ENCODE measurements at regions not wholly inside any gene's neighbourhood (a gene's known extent, or its start where the extent isn't known, plus 50 kb on each side); places are given as distances from the start of the nearest gene placed in this dataset.

DNA sequence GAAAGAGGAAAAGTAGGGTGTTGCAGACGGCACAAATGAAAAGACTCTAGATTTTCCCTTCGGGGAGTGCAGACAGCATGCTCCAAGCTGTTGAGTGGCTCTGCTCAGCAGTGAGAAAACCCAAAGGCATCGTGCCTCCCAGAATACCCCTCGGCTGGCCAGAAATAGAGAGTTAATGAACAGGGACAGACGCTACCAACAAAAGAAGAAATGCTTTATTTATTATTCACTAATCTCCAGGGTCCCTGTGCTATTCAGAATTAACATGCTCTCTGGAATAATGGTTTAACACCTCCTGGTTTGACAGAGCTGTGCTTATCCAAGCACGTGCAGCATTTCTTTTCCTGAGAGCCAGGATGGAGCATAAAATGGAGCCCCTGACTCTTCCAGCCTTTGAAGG lies 82.3 kb downstream of the AQP4 start:
- 77 to 79% methylated on average over 6 of the region's 6 CpGs for WGBS, 2 donors (ENCODE audit: low coverage in 1 of 2)
- TF ChIP-seq POLR2A (IDR thresholded peaks at IDR 0.05) (no peak), EP300 (IDR thresholded peaks at IDR 0.05; ENCODE audit: low read depth) (no peak), POLR2AphosphoS5 (IDR thresholded peaks at IDR 0.05) (no peak)
- TF ChIP-seq, protein P1, sequence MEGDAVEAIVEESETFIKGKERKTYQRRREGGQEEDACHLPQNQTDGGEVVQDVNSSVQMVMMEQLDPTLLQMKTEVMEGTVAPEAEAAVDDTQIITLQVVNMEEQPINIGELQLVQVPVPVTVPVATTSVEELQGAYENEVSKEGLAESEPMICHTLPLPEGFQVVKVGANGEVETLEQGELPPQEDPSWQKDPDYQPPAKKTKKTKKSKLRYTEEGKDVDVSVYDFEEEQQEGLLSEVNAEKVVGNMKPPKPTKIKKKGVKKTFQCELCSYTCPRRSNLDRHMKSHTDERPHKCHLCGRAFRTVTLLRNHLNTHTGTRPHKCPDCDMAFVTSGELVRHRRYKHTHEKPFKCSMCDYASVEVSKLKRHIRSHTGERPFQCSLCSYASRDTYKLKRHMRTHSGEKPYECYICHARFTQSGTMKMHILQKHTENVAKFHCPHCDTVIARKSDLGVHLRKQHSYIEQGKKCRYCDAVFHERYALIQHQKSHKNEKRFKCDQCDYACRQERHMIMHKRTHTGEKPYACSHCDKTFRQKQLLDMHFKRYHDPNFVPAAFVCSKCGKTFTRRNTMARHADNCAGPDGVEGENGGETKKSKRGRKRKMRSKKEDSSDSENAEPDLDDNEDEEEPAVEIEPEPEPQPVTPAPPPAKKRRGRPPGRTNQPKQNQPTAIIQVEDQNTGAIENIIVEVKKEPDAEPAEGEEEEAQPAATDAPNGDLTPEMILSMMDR (IDR thresholded peaks at IDR 0.05) = no peak
- intact Hi-C loops (cut with DNase I; ENCODE audit: low total_unique reads) = loop anchor here (10.0 kb wide), 1 partner anchor 408 kb away; no protein-coding TSS in a partner anchor
- Histone ChIP-seq H3K9me3 (no peaks in the 10 kb centered on the region), H3K36me3 (no peaks in the 10 kb centered on the region), H3K27ac (no peak overlapping the region), H3K4me1 (no peaks in the 10 kb centered on the region), H3K4me3 (no peak overlapping the region), H3K27me3 (no peaks in the 10 kb centered on the region)
- no peak for DNase-seq
- in situ Hi-C loops (cut with MboI; ENCODE audit: low pct_ligation_motif_present in 1 of 4, low pct_unique_long_range_greater_than_20kb in 1 of 4, low sequenced_read_pairs in 3 of 4) = no loop called here

DNA sequence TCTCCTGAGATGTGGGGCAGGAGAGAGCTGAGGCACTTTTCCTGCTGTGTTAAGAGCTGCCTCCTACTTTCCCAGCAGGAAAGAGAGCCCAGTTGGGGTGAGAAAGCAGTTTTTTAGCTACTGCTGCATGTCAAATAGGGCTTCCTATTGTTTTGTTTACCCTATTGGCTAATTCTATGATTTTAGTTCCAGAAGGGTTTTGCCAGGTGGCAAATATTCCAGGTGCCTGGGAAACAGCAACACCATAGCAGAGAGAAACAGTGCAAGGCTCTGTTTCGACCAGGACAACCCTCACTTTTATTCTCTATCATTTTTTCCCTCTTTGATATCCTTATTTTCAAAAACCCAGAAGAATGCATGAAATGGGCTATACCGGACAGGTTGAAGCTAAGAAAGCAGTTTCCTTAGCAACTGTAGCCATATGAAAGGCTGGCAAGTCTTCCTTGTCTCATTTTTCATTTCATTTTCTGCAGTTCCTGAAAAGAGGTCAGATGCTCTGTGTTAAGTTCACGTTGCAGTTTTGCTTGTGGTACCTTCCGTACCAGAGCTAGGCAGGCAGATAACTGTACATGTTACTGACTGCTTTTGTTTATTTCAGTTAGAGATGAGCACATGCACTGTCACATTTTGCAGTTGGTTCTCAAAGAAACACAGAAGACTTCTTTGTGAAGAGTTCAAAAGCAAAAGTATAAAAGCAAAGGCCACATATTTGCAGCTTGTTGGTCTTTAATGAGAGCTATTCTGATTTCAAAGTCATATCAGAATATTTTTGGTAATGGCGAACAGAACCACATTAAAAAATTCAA lies 84.8 kb downstream of the AQP4 start:
- Histone ChIP-seq H3K27ac (no peak overlapping the region), H3K27me3 (peaks cover 3% of the 10 kb centered on the region), H3K9me3 (no peaks in the 10 kb centered on the region), H3K4me3 (no peak overlapping the region), H3K4me1 (no peaks in the 10 kb centered on the region), H3K36me3 (no peaks in the 10 kb centered on the region)
- TF ChIP-seq EP300 (IDR thresholded peaks at IDR 0.05; ENCODE audit: low read depth) = no peak
- no peak for TF ChIP-seq POLR2AphosphoS5 (IDR thresholded peaks at IDR 0.05)
- TF ChIP-seq POLR2A (IDR thresholded peaks at IDR 0.05) = no peak
- TF ChIP-seq, protein P1 (IDR thresholded peaks at IDR 0.05) = no peak
- no peak for DNase-seq
- intact Hi-C loops (cut with DNase I; ENCODE audit: low total_unique reads) = loop anchor here (10.0 kb wide), 1 partner anchor 406 kb away; no protein-coding TSS in a partner anchor
- in situ Hi-C loops (cut with MboI; ENCODE audit: low pct_ligation_motif_present in 1 of 4, low pct_unique_long_range_greater_than_20kb in 1 of 4, low sequenced_read_pairs in 3 of 4) = no loop called here
- 57 to 58% methylated on average over 5 of the region's 5 CpGs for WGBS, 2 donors (ENCODE audit: low coverage in 1 of 2)

DNA sequence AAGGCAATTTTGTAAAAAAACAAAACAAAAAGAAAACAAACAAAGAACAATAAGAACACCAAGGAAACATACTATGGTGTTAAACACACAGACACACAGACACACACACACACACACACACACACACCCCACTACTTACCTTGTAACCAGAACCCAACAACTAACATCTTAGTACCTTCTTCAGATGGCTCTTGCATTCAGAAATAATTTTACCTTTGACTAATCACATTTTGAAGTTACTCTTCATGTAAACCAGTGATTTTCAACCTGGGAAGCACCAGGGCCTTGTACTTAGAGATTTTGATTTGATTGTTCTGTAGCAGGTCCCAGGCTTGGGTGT lies 87.5 kb downstream of the AQP4 start:
- H3K27ac ChIP-seq = no peak overlapping the region
- H3K36me3 ChIP-seq = no peaks in the 10 kb centered on the region
- no peak overlapping the region for H3K4me3 ChIP-seq
- no peak for TF ChIP-seq EP300 (IDR thresholded peaks at IDR 0.05; ENCODE audit: low read depth)
- TF ChIP-seq POLR2AphosphoS5 (IDR thresholded peaks at IDR 0.05) = no peak
- no peak for TF ChIP-seq POLR2A (IDR thresholded peaks at IDR 0.05)
- TF ChIP-seq, protein P1 (IDR thresholded peaks at IDR 0.05) = no peak
- DNase-seq = no peak
- intact Hi-C loops (cut with DNase I; ENCODE audit: low total_unique reads) = no loop called here
- H3K4me1 ChIP-seq = no peaks in the 10 kb centered on the region
- no peaks in the 10 kb centered on the region for H3K9me3 ChIP-seq
- peaks cover 3% of the 10 kb centered on the region for H3K27me3 ChIP-seq
- in situ Hi-C loops (cut with MboI; ENCODE audit: low pct_ligation_motif_present in 1 of 4, low pct_unique_long_range_greater_than_20kb in 1 of 4, low sequenced_read_pairs in 3 of 4) = no loop called here

DNA sequence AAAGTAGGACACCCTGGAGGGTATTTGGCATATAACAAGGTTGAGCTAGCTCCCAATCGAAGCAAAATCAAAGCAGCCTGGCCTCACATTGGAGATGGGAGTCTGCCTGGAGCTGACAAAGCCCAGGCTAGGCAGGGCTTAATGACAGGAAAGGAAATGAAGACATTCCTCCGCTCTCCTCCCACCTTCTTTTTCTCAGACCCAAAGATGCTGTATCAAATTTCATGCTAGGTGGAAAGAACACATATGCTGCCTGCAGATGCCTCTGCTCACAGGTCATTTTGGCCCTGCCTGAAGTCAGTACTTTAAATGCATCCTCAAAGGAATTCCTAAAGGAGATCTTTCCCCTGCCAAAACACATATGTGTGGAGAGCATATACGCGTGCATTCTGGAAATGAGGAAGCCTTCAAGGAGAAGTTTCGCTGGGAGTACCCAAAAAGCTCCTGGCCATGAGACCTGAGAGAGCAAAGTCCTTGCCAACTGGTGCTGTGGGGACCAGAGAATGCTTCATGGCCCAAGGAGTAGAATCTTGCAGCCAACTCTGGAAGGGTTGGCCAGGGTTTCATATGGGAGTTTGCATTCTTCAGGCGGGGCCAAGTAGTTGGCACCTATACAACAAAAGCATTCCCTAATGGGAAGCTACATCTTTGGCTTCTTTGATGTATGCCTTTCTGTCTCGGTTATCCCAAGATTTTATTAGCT lies 88.0 kb downstream of the AQP4 start:
- Histone ChIP-seq H3K27ac (no peak overlapping the region), H3K27me3 (peaks cover 3% of the 10 kb centered on the region), H3K9me3 (no peaks in the 10 kb centered on the region), H3K4me3 (no peak overlapping the region), H3K36me3 (no peaks in the 10 kb centered on the region), H3K4me1 (no peaks in the 10 kb centered on the region)
- TF ChIP-seq POLR2A (IDR thresholded peaks at IDR 0.05) (no peak), POLR2AphosphoS5 (IDR thresholded peaks at IDR 0.05) (no peak)
- intact Hi-C loops (cut with DNase I; ENCODE audit: low total_unique reads) (no loop called here), in situ Hi-C loops (cut with MboI; ENCODE audit: low pct_ligation_motif_present in 1 of 4, low pct_unique_long_range_greater_than_20kb in 1 of 4, low sequenced_read_pairs in 3 of 4) (no loop called here)
- no peak for DNase-seq
- WGBS, 2 donors (ENCODE audit: low coverage in 1 of 2) = 70% methylated on average over 4 to 7 of the region's 7 CpGs
